ENCODE measurements at regions not wholly inside any gene's neighbourhood (a gene's known extent, or its start where the extent isn't known, plus 50 kb on each side); places are given as distances from the start of the nearest gene placed in this dataset.

DNA sequence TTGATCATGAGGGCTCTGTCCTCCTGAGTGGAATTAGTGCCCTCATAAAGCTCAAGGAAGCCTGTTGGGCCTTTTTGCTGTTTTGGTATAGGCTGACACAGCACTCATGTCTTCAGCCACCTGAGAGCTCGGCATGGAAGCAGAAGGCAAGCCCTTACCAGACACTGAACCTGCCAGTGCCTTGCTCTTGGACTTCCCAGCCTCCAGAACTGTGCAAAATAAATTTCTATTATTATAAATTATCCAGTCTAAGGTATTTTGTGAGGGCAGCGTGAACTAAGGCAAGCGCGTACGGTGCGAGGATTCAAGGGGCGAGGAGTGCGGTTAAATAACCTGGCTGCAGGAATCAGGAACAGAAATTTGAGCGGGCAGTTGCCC, 281.5 kb upstream of the LYZL1 start:
- no peaks in the 10 kb centered on the region for H3K27me3 ChIP-seq
- no peak overlapping the region for H3K4me3 ChIP-seq
- no peak overlapping the region for H3K27ac ChIP-seq
- TF ChIP-seq POLR2A (IDR thresholded peaks at IDR 0.05) (no peak), POLR2AphosphoS5 (IDR thresholded peaks at IDR 0.05) (no peak), EP300 (IDR thresholded peaks at IDR 0.05) (no peak)
- TF ChIP-seq, protein P1, sequence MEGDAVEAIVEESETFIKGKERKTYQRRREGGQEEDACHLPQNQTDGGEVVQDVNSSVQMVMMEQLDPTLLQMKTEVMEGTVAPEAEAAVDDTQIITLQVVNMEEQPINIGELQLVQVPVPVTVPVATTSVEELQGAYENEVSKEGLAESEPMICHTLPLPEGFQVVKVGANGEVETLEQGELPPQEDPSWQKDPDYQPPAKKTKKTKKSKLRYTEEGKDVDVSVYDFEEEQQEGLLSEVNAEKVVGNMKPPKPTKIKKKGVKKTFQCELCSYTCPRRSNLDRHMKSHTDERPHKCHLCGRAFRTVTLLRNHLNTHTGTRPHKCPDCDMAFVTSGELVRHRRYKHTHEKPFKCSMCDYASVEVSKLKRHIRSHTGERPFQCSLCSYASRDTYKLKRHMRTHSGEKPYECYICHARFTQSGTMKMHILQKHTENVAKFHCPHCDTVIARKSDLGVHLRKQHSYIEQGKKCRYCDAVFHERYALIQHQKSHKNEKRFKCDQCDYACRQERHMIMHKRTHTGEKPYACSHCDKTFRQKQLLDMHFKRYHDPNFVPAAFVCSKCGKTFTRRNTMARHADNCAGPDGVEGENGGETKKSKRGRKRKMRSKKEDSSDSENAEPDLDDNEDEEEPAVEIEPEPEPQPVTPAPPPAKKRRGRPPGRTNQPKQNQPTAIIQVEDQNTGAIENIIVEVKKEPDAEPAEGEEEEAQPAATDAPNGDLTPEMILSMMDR (IDR thresholded peaks at IDR 0.05) = no peak
- H3K4me1 ChIP-seq = no peaks in the 10 kb centered on the region
- no peaks in the 10 kb centered on the region for H3K9me3 ChIP-seq
- no peaks in the 10 kb centered on the region for H3K36me3 ChIP-seq
- WGBS = 97% methylated on average over 9 of the region's 9 CpGs
- no peak for DNase-seq (ENCODE audit: low spot score in 2 of 2)

DNA sequence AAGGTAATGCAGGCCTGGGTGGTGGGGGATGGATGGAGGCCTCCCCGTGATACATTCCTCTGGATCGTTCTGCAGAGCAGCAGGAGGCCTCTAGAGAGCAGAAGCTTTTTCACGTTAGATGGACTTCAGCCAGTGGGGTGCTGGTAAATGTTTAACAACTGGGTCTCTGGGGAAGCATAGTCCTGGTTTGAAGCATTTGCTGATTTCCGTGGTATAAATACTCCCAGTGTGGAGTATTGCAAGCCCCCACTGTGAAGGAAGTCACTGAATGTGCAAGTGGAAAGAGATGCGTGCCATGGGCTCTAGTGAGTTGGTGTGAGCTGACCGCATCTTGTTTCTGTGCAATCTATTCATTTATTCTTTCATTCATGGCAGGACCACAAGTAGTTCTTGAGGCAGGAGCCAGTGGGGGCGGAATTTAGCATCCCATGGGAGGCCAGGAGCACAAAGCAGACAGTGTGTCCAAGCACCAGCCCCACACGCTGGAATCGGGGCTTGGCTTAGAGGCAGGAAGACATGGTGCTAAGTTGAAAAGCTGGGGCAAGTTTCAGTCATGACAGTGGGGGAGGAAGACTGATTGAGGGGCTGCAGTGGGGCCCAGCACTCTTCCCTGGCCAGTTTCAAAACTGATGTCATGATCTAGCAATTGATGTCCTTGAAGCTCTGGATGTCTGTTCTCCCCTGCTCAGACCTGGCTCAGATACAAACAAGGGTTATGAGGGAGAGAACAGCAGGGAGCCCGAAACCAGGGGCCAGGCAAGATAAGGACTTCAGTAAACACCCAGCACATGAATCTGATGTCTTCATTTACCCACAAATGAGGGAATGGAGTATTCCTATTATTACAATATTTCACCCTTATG, 280.9 kb upstream of the LYZL1 start:
- Histone ChIP-seq H3K36me3 (no peaks in the 10 kb centered on the region), H3K4me3 (no peak overlapping the region), H3K4me1 (no peaks in the 10 kb centered on the region), H3K27me3 (no peaks in the 10 kb centered on the region), H3K27ac (no peak overlapping the region), H3K9me3 (no peaks in the 10 kb centered on the region)
- TF ChIP-seq POLR2AphosphoS5 (IDR thresholded peaks at IDR 0.05) (no peak), POLR2A (IDR thresholded peaks at IDR 0.05) (no peak), EP300 (IDR thresholded peaks at IDR 0.05) (no peak)
- TF ChIP-seq, protein P1 (IDR thresholded peaks at IDR 0.05) = no peak
- WGBS = 61% methylated on average over 10 of the region's 10 CpGs
- no peak for DNase-seq (ENCODE audit: low spot score in 2 of 2)

DNA sequence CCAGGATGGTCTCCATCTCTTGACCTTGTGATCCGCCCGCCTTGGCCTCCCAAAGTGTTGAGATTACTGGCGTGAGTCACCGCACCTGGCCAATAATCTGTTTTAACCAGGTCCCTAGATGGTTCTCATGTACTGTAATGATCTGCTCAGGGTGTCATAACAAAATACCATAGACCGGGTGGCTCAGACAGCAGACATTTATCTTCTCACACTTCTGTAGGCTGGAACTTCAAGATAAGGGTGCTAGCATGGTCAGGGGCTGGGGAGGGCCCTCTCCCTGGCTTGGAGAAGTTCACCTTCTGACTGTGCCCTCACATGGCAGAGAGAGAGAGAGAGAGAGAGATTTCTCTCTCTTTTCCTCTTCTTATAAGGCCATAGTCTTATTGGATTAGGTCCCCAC, 279.4 kb upstream of the LYZL1 start:
- no peaks in the 10 kb centered on the region for H3K27me3 ChIP-seq
- H3K4me3 ChIP-seq = no peak overlapping the region
- TF ChIP-seq, protein P1 (IDR thresholded peaks at IDR 0.05) = no peak
- TF ChIP-seq POLR2AphosphoS5 (IDR thresholded peaks at IDR 0.05) (no peak), EP300 (IDR thresholded peaks at IDR 0.05) (no peak)
- no peak for DNase-seq (ENCODE audit: low spot score in 2 of 2)
- 90% methylated on average over 5 of the region's 5 CpGs for WGBS
- H3K27ac ChIP-seq = no peak overlapping the region
- H3K9me3 ChIP-seq = no peaks in the 10 kb centered on the region
- H3K4me1 ChIP-seq = no peaks in the 10 kb centered on the region
- no peaks in the 10 kb centered on the region for H3K36me3 ChIP-seq

DNA sequence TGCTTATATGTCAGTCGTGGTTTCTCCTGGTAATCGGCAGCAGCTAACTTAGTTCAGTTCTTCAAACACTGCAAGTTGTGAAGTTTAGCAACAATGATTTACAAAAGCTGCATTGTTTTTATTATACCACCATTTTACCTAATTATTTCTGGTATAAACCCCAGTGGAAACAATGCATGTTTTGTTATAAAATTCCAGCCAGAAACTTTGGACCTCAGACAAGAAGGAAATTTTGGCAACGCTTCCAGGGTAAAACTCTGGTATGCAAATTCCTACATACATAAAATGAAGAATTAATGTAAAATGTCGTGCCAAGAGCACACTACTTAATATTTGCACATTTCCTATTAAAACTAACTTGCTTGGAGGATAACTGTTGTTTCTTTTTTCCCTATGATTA, 277.4 kb upstream of the LYZL1 start:
- Histone ChIP-seq H3K27me3 (no peaks in the 10 kb centered on the region), H3K4me1 (no peaks in the 10 kb centered on the region), H3K4me3 (no peak overlapping the region), H3K36me3 (no peaks in the 10 kb centered on the region), H3K9me3 (no peaks in the 10 kb centered on the region), H3K27ac (no peak overlapping the region)
- DNase-seq (ENCODE audit: low spot score in 2 of 2) = no peak
- TF ChIP-seq, protein P1 (IDR thresholded peaks at IDR 0.05) = no peak
- TF ChIP-seq POLR2A (IDR thresholded peaks at IDR 0.05) (no peak), EP300 (IDR thresholded peaks at IDR 0.05) (no peak), POLR2AphosphoS5 (IDR thresholded peaks at IDR 0.05) (no peak)
- WGBS = 34% methylated on average over 4 of the region's 4 CpGs

DNA sequence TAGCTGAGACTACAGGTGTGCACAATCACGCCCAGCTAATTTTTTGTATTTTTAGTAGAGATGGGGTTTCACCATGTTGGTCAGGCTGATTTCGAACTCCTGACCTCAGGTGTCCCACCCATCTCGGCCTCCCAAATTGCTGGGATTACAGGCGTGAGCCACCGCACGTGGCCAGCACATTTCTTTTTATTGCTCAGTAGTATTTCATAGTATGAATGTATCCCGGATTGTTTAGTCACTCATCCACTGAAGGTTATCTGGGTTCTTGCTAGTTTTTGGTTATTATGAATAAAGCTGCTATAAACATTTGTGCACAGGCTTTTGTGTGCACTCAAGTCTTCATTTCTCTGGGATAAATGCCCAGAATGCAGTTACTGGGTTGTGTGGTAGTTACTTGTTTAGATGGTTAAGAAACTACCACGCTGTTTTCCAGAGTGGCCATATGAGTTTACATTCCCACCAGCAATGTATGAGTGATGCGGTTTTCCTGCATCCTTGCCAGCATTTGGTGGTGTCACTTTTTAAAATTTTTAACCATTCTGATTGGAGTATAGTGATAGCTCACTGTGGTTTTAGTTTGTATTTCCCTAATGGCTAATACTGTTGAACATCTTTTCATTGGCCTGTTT, 275.8 kb upstream of the LYZL1 start:
- H3K36me3 ChIP-seq = no peaks in the 10 kb centered on the region
- no peak overlapping the region for H3K27ac ChIP-seq
- no peak overlapping the region for H3K4me3 ChIP-seq
- no peaks in the 10 kb centered on the region for H3K9me3 ChIP-seq
- WGBS = 79% methylated on average over 9 of the region's 9 CpGs
- no peaks in the 10 kb centered on the region for H3K4me1 ChIP-seq
- no peak for DNase-seq (ENCODE audit: low spot score in 2 of 2)
- TF ChIP-seq POLR2A (IDR thresholded peaks at IDR 0.05) (no peak), POLR2AphosphoS5 (IDR thresholded peaks at IDR 0.05) (no peak), EP300 (IDR thresholded peaks at IDR 0.05) (no peak)
- TF ChIP-seq, protein P1 (IDR thresholded peaks at IDR 0.05) = no peak
- H3K27me3 ChIP-seq = no peaks in the 10 kb centered on the region
